CMK (cell line): ENCODE measurements at regions not wholly inside any gene's neighbourhood (a gene's known extent, or its start where the extent isn't known, plus 50 kb on each side); places are given as distances from the start of the nearest gene placed in this dataset.

ENCODE experiments used
- DNase-seq: peaks from one replicate; pipeline ENCODE4 v3.0.0-alpha.2; 2010; ENCODE audit warnings: low read depth

DNA sequence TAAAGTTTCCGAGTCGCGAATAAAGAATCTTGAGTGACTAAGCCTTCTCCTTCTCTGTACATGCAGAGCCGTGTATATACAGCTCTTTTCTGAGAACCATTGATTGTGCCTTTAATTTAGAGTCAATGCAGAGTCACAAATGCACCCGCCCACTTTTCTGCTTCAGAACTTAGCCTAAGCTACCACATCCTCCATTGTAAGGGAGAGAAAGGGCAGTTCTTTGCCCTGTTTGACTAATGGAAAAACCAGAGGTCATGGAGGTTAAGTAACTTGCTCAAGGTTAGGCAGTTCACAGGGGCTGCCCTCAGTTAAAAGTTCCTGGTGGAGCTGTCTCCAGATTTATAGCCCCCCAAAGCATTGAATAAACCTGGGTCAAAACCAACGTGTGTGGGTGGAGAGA, 139.6 kb downstream of the TOMM20 start:
- no peak for DNase-seq

DNA sequence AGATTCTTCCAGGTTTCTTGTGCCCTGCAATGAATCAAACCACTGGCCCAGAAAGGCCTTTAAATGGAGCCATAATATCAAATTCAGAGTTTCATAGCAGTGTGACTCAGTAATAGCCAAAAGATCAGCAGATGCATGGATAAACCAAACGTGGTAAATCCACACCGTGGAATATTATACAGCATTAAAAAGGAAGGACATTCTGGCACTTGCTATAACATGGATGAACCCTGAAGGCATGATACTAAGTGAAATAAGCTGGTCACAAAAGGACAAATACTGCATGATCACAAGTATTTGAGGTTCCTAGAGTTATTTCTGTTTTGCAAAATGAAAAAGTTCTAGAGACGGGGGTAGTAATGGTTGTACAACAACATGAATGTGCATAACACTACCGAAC, 140.1 kb downstream of the TOMM20 start:
- no peak for DNase-seq

GRCh38 chr1:234988155-234988517, 140.5 kb downstream of the TOMM20 start:
- no peak for DNase-seq

DNA sequence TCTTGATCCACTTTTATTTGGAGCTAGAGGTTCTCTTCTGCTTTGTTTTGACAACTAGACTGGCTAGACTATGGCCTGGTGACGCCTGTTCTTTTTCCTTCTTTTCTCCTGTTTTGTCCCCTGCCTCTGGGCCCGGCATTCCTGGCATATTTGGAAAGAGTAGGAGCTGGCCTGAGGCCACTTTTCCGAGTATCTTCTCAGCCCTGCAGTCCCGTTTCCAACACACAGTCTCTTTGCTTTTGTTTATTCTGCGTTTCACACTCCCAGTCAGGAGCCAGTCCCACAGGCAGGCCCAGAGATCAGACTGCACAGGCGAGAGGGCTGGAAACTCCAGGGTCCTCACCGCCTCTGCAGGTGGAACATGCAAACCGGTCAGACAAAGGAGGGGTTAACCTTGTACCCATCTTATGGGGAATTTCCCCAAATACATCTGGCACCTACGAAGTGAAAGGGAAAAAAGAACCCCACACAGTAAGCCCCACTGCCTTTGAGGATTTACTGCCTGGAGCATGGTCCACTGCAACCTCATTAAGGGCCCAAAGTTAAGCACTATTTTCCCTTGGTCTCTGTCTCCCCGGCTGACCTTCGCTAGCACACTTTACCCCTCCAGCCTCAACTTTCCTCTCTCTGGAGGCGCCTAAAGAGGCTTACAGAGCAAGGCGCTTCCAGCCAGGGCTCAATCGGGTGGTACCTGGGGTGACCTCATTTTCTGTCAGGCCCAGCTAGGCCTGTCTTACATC, 141.1 kb downstream of the TOMM20 start:
- DNase-seq, result no peak

GRCh38 chr1:234986750-234987414, 141.8 kb downstream of the TOMM20 start:
- no peak for DNase-seq

DNA sequence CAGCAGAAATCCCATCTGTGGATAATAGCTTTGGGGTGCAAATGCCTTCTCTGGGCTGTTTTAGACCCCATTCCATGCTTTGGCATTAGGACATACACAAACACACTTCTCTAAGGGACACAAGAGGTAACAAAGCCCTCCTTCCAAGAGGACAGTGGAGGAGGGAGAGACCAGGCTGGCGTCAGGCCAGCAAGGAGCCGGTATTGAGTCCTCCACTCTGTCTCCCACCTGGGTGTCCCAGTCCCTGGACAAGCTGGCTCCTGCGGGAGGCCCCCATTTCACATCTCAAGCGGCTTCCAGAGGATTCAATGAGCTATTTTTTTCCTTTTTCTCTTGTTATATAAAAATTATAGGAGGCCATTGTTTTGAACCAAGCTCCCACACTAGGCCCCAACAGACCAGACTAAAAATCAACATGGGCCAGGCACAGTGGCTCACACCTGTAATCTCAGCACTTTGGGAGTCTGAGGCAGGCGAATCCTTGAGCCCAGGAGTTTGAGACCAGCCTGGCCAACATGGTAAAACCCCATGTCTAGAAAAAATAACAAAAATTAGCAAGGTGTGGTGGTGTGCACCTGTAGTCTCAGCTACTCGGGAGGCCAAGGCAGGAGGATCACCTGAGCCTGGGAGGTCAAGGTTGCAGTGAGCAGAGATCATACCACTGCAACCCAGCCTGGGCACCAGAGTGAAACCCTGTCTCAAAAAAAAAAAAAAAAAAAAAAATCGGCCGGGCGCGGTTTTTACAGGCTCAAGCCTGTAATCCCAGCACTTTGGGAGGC, 142.9 kb downstream of the TOMM20 start:
- no peak for DNase-seq

DNA sequence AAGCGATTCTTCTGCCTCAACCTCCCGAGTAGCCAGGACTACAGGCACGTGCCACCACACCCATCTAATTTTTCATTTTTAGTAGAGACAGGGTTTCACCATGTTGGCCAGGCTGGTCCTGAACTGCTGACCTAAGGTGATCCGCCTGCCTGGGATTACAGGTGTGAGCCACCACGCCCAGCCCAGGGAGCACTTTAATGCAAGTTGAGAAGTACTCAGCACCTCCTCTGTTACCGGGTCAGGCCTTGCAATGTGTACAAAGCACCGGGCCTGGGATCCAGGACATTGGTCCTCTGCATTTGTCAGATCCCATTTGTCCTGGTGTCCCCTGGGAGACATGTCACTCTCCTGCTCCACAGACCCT, 143.6 kb downstream of the TOMM20 start:
- DNase-seq, result no peak

GRCh38 chr1:234983564-234984238, 144.9 kb downstream of the TOMM20 start:
- no peak for DNase-seq

DNA sequence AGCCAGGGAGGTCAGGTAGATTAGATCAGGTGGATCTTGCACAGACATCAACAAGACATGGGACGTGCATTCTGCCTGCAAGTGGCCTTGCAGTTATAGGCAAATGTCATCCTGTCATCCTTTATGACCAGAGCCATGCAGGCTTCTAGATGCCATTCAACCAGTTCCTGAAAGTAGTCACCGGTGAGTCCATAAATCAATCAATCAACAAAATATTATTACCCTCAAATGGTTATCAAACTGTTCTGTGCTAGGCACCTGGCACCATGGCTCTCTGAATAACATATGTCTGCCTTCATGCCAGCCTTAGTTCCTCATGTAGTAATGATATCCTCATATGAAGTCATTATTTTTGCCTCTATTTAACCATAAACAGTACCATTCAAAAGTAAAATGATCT, 146.9 kb downstream of the TOMM20 start:
- no peak for DNase-seq

DNA sequence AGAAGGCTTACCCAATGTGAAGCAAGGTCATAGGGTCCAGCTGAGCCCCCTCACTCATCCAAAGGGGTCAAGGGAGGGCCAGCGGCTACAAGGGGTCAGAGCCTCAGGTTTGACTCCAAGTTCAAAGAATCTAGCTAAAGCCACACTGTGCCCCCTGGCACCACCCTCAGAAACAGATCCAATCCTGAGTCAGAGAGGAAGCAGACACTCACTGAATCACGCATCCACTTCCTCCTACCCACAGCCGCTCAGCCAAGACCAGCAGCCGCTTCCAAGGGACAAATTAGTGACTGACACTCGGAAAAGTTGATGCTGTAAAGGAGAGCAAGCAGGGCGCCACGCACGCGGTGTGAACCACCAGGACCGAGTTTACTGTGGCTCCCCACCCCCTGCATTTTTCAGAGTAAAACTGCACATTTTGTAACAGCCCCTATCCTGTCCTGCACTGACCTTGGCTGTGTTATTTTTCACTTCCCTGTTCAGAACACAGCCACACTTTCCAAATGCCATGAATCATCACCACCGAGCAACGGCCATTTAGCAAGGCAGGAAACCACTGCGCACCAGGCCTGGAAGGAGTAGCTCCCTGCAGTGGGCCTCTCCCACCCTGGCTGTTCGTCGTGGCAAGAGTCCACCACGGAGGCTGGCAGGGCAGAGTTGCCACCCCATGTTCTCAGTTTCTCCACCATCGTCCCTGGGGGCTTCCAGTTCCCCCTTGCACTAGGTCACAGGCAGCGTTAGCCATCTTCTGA, 147.8 kb downstream of the TOMM20 start:
- peak; percentile 70 for DNase-seq

- no peak for DNase-seq
Observed at GRCh38 chr1:234980291-234980644, 148.4 kb downstream of the TOMM20 start.

GRCh38 chr1:234979296-234980279, 149.0 kb downstream of the TOMM20 start:
- DNase-seq, result no peak

DNA sequence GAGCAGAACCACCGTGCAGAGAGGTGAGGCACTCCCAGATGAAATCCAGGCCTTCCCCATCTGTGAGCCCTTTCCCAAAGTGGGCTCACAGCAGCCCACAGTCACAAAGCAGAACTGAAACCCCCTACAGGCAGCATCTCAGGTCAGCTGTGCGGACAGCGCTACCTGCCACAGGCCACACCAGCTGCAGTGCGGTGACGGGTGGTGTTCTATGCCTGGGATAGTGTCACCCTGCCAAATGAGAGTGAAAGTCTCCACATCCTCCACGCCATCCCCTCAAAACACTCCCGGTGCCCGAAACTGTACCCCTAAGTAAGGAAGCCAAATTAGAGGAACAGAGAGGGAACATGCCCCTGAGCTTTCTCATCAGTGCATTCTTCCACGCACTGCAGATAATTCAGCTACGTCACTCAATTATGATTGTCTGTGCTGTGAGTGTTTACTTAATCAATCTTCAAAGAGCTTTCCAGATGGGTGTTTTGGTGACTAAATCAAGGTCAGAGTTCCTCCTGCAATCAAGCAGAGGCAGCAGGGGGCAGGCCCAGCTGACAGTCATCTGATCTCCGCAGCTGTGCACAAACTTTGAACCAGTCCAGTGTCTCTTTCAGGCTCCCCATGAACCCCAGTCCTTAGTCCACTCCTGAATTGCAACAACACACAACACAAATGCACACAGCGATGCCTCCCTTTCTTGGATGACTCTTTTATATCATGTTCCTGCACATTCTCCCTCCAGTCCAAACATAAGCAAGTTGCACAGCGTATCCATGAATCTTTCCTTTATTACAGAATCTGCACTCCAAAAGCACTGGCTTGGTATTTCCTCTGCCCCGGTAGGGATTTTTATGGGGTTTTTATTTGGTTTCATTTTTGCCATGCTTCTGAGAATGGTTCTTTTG, 150.0 kb downstream of the TOMM20 start:
- no peak for DNase-seq

GRCh38 chr1:234977875-234978396, 150.7 kb downstream of the TOMM20 start:
- DNase-seq, result no peak

DNA sequence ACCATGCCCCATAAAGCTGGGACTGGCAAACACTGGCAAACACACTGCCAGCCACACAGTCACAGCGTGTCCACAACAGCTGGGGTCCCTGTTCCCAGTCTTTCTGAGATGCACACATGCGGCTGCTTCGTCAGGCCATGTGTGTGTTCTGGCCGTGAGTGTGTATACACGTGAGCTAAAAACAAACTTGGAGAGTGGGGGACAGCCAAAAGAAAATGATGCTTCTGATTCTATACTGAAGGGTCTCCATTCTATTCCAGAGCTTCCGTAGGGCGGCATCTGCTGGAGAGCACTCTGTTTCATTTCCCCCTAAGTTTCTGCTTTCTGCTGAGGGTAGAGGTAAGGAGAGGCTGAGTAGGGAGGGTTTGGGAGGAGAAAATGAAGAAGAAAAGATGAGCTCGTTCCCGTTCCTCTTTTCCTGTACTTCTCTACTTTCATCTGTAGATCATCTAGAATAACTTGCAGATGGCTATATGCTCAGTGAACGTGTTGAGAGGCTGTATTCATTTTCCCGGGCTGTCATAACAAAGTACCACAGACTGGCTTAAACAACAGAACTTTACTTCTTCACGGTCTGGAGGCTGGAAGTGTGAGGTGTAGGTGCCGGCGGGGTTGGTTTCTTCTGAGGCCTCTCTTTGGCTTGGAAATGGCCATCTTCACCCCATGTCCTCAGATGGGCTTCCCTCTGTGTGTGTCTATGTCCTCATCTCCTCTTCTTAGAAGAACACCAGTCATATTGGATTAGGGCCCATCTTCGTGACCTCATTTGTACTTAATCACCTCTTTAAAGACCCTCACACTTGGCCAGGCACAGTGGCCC, 151.6 kb downstream of the TOMM20 start:
- DNase-seq, result no peak

- no peak for DNase-seq
Observed at GRCh38 chr1:234975941-234976860, 152.4 kb downstream of the TOMM20 start.
